Activated CD8-positive, alpha-beta memory T cell treated with anti-CD3 and anti-CD28 coated beads for 24 hours (primary cell): ENCODE measurements at regions not wholly inside any gene's neighbourhood (a gene's known extent, or its start where the extent isn't known, plus 50 kb on each side); places are given as distances from the start of the nearest gene placed in this dataset.
"Not testable (repeated sequence)": the region's sequence is repeated elsewhere in the genome, so short reads cannot be mapped to it uniquely, and the experiment has no call there.

Source experiments
- DNase-seq: peaks from one replicate; pipeline ENCODE4 v3.0.0-alpha.2; 2020

GRCh38 chr10:126722726-126723125 is 52.2 kb upstream of the C10orf90 start:
- no peak for DNase-seq

GRCh38 chr10:126723226-126723625 is 52.7 kb upstream of the C10orf90 start:
- DNase-seq, result no peak

DNA sequence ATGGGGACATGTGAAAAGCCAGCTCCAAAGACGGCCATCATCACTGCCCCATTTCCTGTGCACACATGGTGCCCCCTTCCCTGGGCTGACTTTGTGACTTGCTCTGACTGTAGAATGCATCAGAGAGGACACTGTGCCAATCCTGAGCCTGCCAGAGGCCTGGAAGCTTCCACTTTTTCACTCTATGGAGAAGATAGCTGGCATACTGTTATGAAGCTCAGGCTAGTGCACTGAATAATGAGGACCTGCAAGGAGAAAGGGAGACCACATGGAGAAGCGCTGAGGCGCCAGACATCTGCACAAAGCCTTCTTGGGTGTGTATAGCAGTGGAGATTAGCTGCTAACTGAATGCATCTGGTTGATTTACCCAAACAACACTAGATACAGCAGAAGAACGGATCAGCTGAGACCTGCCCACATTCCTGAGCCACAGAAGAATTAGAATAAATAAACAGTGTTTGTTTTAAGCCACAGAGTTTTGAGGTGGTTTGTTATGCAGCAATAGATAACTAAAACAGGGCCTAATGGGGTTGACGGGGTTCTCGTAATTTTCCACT is 58.9 kb upstream of the C10orf90 start:
- no peak for DNase-seq

DNA sequence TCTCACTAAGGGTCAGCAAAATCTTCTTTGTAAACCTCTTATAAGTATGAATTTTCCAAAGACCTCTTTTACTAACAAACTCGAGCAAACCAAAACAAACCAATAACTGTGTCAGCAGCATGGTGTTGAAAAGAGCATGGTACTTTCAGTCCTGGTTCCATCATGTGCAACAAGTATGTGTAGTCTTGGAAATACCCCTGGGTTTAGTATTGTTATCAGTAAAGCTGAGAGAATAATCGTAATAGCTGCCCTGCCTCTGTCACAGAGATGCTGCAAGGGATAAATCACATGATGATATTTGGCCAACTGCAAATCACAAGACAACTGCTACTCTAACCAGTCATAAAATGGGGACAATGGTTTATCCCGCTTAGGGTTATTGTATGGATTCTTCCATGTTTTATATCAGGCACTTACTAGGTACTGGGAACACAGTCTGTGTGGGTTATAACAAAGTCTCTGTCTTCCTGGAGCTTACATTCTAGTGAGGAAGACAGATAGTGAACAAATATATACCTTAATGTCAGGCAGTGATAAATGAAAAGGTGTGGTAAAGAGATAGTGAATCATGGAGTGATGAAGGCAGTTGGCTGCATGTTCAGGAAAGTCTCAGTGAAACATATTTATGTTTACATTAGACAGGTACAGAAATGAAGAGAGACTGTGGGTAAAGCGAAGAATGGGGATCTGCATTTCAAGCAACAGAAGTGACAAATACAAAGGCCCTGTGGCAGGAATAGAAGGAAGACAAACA is 60.5 kb upstream of the C10orf90 start:
- DNase-seq, result no peak

DNA sequence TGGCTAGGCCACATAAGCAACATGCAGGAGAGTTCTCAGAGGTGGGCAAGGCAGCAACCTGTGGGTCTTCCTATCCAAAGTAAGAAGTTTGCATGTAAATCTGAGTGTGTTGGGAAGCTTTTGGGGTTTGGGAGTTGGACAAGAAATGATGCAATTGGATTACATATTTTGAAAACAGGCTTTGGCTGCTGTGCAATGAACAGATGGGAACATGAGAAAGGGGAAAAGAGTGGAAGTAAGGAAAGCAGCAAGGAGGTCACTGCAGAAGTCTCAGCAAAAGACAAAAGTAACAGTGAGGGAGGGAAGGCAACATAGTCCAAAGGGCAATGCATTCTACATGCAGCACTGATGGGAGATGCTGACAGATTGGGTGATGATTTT is 61.1 kb upstream of the C10orf90 start:
- DNase-seq, result no peak

- no peak for DNase-seq
Measured at GRCh38 chr10:126732308-126732707, 61.8 kb upstream of the C10orf90 start.

DNA sequence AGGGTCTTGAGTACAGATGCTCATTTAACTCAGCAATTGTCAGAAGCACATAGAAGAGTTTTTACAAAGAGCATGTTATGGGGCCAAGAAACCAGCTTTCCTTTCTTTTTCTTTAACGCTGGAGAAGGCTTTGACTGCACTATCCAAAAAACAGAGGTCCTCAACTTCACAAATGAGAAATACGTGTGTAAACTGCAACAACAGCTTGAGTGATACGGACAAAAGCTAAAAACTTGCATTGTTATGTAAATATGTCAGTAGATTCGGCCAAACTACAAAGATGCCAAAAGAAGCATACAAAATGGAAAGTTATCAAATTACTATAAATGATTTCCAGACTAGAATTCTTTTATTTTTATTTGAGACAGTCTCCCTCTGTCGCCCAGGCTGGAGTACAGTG is 62.4 kb upstream of the C10orf90 start:
- DNase-seq, result no peak

GRCh38 chr10:126734015-126734414 is 63.5 kb upstream of the C10orf90 start:
- DNase-seq, result no peak

GRCh38 chr10:126734967-126735366 is 64.5 kb upstream of the C10orf90 start:
- DNase-seq, result no peak

GRCh38 chr10:126736142-126736541 is 65.6 kb upstream of the C10orf90 start:
- no peak for DNase-seq

- no peak for DNase-seq
Measured at GRCh38 chr10:126736727-126737126, 66.2 kb upstream of the C10orf90 start.

- DNase-seq, result no peak
Measured at GRCh38 chr10:126738001-126738400, 67.5 kb upstream of the C10orf90 start.

DNA sequence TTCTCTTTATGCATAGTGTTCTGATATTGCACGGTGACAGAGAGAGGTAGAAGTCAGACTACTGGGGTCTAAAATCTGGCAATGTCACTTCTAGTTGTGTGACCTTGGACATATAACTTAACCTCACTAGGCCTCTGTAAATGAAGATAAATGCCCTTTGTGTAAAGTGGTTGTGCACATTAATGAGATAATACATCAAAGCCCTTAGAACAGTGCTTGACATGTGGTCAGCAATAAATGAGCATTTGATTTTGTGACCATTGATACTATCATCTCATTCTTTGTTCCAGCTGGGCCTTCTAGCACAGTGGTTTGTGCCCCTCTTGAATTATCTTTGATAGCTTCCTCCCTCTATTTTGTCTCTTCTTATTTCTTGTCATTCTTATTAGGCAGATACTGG is 74.1 kb upstream of the C10orf90 start:
- no peak for DNase-seq

DNA sequence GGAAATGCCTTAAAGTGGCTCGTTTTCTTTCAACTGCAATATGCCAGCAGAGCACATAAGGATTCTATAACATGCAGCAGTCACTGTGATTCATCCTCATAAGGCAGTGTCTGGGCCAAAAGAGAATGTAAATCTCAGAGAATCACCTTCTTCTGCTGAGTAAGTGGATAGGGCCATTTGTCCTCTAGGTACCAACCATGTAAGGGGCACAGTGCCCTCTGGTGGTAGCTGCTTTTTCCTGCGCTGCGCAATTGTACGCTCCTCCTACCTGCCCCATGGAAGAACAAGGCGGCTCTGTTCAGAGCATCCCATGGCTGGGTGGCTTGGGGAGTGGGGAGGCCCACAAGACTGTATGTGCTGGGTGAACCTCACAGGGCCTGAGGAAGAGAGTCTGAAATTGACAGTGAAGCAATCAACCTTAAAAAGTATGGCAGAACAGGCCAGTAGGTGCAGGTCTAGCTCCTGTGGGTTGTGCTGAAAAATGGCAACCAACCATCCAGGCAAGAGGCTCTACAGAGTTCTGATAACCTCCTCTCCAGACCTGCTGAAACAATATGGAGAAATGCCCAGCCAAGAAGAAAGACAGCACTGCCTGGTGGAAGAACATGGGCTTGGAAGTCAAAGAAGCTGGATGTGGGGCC is 78.6 kb upstream of the C10orf90 start:
- peak; percentile 68 for DNase-seq

GRCh38 chr10:126754966-126755365 is 84.5 kb upstream of the C10orf90 start:
- DNase-seq, result no peak

DNA sequence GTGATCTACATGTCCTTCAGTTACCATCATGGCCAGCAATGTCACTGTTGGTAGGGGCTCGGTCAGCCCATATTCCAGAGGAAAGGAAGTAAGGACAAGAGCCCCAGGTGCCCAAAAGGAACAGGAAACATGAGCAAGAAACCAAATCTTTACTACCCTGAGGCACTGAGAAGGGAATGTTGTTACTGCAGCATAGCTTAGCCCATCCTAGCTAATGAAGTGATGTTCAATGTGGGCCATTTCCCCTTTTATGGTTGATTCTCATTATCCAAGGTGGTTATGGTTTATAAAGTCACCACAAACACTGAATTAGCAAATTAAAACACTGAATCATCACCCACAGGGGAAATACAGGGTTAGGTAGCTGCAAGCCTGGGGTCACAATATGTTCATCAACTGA is 88.4 kb upstream of the C10orf90 start:
- no peak for DNase-seq

DNA sequence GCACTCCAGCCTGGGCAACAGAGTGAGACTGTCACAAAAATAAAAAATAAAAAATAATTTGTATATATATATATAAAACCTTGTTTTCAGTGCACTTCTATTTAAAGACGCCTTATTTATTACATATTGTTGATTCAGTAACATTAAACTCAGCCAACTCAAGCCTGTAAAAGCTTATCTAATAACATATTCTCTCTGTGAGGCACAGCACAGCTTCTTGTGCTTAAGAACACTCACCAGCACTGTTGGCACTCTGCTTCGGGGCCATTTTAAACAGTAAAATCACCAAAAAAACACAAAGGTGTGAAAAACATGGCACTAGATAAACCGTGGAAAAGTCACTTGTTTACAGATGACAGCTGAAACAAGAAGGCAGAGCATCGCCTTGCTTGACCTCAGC is 89.0 kb upstream of the C10orf90 start:
- no peak for DNase-seq

DNA sequence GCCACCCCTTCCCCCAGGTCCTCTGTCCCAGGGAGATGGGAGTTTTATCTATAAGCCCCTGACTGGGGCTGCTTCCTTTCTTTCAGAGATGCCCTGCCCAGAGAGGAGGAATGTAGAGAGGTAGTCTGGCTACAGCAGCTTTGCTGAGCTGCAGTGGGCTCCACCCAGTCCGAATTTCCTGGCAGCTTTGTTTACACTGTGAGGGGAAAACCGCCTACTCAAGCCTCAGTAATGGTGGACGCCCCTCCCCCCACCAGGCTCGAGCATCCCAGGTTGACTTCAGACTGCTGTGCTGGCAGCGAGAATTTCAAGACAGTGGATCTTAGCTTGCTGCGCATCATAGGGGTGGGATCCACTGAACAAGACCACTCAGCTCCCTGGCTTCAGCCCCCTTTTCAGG is 96.2 kb upstream of the C10orf90 start:
- not testable (repeated sequence) for DNase-seq

DNA sequence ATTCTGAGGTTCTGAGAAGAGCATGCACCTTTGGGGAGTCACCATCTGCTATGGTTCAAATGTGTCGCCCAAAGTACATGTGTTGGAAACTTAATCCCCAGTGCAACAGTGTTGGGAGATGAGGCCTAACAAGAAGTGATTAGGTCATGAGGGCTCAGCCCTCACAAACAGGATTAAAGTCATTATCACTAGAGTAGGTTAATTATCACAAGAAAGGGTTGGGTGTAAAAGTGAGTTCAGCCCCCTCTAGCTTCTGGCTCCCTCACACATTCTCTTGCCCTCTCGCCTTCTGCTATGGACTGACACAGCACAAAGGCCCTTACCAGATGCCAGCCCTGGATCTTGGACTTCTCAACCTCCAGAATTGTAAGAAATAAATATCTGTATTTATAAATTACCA is 100.3 kb upstream of the C10orf90 start:
- no peak for DNase-seq

DNA sequence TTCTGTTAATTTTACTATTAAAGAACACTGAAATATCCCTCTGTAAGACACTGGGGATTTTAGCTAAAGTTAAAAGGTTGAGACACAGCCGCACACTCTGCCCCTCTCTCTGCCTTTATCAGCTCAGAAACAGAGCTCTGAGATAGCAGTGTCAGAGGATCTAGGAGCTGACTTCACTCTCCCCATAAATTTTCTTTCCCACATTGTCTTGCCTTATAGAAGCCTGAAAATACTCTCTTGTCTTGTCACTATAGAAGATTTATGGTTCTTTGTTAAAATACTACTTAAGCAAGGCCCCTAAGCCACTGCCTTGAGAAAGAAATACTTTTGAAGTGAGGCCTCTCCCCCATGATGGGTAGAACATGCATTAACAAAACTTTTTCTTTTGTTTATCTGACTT is 105.7 kb upstream of the C10orf90 start:
- DNase-seq, result no peak

DNA sequence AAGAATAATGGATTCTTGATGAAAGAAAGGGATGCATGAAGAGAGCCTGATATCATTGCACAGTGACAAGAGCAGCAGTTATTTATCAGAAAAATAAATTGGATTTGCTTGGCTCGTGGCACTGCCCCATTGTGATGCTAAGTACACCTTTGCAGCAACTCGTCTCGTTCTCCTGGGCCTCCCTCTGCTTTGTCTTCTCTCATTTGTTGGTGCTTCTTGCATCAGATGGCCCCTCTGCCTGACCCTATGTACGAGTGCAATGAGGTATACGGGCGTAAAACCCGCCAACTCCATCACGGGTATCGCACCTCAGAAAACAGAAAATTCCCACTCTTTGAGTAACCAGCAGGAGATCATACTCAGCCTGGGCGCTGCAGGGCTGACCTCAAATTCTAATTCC is 107.2 kb upstream of the C10orf90 start:
- no peak for DNase-seq

GRCh38 chr10:126781450-126782216 is 111.1 kb upstream of the C10orf90 start:
- DNase-seq, result no peak

- no peak for DNase-seq
Measured at GRCh38 chr10:126783806-126784557, 113.5 kb upstream of the C10orf90 start.
